ENCODE measurements at regions not wholly inside any gene's neighbourhood (a gene's known extent, or its start where the extent isn't known, plus 50 kb on each side); places are given as distances from the start of the nearest gene placed in this dataset.

GRCh38 chr15:29349196-29349595, 79.6 kb upstream of the NSMCE3 start:
- no peak for DNase-seq

DNA sequence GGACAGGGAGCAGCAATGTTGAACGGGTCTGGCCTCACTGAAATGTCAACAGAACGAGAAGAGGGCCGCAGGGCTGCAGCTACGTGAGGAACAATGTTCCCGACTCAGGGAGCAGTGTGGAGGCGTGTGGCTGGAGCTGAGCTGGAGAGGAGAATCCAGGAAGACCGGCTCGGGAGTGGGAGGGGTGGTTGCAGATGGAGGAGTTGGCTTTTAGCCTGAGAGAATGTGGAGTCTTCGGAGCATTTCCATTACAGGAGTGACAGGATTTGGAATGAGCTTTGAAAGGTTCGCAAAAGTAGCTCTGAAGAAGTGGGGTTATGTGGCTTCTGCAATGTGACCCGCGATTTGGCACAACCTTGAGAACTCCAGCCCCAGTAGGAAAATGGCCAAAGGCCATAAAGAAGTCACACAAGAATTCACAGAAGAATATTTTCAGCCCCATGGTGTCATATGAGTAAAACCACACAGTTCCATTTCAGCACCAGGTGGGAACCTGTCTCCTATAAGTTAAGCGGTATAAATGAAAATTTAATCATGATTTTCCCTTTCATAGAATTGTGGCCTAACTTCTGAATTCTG, 78.8 kb upstream of the NSMCE3 start:
- DNase-seq, result no peak

- no peak for DNase-seq
Measured at GRCh38 chr15:29346998-29347397, 77.4 kb upstream of the NSMCE3 start.

- DNase-seq, result no peak
Measured at GRCh38 chr15:29345549-29346525, 76.2 kb upstream of the NSMCE3 start.

DNA sequence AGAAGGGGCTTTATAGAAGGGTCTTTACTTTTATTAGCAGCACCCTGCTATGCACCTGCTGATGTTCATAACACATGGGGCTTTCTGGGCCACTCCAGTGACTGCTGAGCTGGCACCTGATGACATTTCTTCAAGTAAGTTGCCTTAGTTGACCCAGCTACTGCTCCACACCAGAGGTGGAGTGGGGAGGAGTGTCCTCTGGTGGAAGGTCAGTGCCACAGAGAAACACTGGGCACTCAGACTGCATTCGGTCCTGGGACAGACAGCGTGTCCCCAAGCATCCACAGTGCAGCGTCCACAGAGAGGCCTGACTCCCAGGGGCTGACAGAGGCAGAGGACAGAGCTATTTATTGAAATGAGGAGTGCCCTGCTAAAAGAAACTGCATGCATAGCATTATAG, 74.9 kb upstream of the NSMCE3 start:
- no peak for DNase-seq

DNA sequence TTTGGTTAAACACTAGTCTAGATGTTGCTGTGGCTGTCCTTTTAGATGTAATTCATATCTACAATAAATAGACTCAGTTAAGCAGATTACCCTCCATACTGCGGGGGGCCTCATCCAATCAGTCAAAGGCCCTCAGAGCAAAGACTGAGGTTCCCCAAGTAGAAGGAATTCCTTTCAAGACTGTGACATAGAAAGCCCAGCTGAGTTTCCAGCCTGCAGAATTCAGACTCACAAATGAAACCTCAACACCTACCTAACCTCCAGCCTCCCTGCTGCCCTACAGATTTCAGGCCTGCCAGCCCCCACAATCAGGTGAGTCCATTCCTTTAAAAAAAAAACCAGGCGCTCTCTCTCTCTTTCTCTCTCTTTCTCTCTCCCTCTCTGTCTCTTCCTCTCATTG, 73.6 kb upstream of the NSMCE3 start:
- no peak for DNase-seq

DNA sequence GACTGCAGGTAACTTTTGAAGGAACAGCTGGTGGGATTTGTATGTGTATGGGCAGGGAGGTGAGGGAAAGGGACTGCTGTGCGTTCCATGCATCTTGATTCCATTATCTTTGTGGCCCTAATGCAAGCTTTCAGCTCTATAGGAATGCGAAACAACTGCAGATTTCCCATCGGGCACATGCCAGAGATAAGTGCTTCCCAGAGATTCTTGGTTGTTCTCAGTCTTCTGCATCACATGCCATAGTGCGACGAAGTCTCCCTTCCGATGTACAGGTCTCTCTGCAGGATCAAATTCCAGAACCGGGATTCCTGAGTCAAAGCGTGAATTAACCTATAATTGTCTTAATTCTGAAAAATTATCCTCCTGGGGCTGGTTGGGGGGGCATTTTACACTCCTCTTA, 72.6 kb upstream of the NSMCE3 start:
- no peak for DNase-seq

DNA sequence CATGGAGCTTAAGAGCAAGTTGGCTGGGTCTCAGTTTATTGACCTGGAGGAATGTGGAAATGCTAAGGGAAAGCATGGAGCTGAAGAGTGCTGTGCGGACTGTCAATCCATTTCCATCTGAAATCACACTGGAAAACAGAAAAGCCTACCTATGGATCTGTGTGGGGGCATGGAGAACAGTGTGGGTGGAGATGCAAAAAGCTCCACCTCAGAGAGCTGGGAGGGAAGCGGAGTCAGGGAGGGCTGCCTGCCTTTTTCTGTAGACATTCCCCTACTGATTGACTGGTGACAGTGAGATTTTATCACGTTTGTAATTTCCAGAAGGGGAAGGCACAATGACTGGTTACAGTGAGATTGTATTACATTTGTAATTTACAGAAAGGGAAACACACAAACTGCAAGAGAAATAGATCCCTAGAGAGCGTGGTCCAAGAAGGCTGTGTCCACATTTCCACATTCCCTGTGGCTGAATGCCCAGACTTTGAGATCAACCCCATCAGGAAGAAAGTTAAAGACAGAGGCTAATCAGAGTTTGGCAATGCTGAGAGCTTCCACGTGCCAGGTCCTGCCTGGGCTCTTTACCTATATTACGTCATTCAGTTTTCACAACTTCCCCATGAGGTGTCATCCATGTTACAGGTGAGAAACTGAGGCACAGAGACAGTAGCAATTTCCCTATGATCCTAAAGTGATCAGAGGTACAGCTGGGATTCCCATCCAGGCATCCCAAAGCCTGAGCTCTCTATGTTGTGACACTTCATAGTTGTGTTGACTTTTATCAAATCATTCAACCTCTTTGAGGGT, 67.7 kb upstream of the NSMCE3 start:
- no peak for DNase-seq

DNA sequence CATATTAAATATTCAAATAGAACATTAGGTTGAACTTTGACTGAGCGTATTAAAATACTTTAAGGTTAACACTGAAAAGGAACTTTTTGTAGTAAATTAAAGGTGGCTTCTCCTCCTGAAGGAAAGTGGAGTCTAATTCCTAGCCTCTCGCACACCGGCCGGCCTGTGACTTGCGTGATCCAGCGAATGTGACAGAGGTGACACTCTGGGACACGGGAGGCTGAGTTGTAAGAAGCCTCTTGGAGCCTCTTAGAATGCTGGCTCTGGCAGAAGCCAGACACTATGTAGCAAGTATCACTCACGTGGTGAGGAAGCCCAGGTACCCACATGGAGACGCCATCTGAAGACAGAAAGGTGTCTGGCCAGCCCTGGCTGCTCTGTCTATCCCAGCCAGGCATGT, 64.9 kb upstream of the NSMCE3 start:
- DNase-seq, result no peak

DNA sequence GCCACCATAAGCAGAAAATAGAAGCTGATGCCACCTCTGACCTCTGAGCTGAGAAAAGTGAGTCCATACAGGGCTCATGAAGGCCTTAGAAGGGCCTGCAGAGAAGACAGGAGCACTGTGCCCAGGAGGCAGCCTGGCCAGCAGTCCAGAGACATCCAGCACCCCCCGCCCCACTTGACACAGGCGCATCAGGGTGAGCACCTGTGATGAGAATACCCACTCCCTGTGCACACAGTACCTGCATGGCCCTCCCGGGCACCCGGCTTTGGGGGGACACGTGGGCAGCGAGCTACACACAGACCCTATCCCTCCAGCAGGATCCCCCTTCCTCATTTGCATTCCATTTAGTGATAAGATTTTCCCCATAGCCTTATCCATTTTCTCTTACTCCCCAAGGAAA, 63.6 kb upstream of the NSMCE3 start:
- no peak for DNase-seq

GRCh38 chr15:29331669-29332068, 62.0 kb upstream of the NSMCE3 start:
- no peak for DNase-seq

GRCh38 chr15:29331071-29331470, 61.4 kb upstream of the NSMCE3 start:
- no peak for DNase-seq

DNA sequence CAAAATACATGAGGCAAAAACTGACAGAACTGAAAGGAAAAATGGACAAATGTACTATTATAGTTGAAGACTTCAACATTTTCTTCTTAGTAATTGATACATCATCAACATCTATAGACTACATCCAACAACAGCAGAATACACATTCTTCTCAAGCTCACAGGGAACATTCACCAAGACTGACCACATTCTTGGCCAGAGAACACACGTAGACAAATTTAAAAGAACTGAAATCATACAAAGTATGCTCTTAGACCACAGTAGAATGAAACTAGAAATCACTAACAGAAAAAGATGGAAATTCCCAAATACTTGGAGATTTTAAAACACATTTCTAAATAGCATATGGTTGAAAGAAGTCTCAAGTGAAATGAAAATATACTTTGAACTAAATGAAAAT, 55.1 kb upstream of the NSMCE3 start:
- no peak for DNase-seq

- DNase-seq, result no peak
Measured at GRCh38 chr15:29323557-29323956, 53.9 kb upstream of the NSMCE3 start.

- no peak for DNase-seq
Measured at GRCh38 chr15:29322415-29322814, 52.8 kb upstream of the NSMCE3 start.

- DNase-seq, result no peak
Measured at GRCh38 chr15:29320420-29320819, 50.8 kb upstream of the NSMCE3 start.

DNA sequence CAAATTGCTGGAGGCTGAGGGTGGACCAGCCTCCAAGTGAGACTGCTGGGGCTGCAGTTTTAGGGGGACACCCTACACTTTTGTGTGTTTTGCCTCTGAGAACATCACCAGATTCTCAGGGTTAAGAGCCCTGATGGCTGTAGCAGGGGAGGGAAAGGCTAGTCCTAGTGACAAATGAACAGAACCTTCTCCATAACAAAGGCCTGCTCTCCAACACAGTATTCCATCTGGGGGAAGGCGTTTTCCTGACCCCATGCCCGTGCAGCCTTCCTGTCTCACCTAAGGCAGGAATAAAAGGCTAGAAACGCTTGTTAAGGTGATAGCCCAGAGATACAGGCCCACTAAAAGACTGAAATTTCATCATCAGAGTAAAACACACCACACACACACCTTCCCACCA, 50.2 kb upstream of the NSMCE3 start:
- no peak for DNase-seq

Data from hematopoietic multipotent progenitor cell treated with erythropoietin and hydrocortisone succinate and interleukin-3 and kit ligand, for 4 days (in vitro differentiated cells).